ENCODE measurements at regions not wholly inside any gene's neighbourhood (a gene's known extent, or its start where the extent isn't known, plus 50 kb on each side); places are given as distances from the start of the nearest gene placed in this dataset.
A peak's percentile ranks its signal among the peaks of the same experiment; 100 is the strongest.

DNA sequence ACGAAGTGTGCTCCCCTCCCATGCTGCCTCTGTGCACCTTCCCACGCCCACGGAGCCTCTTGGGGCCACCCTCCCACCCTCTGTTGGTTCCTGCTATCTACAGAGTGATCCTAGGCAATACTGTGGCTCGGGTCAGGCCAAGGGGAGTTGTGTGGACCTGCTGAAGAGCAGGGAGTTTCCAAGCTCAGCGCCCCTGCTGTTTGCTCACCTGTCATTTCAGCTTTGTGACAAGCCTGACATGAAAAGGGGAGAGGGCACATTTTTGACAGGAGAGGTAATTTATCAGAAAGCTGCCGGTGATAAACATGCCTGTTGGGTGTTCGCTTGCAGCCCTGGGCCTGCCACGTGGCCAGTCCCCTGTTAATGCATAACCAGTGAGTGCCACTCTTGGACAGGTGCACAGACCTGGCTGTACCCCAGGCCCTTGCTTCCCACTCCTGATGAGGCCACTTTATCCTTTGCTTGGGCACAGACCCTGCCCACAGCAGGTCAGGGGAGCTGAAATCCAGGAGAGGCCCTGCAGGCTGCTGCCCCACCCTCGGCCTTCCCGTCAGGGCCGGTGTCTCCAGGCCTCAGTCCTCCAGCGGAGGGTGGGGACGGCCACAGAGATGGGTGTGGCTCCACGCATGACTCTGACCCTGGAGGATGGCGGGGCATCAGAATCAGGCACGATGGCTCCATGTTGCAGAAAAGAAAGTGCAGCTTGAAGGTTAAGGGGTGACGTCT is 201.5 kb upstream of the GPR12 start:
- no peak for FAIRE-seq
- H3K23me2 ChIP-seq (ENCODE audit: low read depth, low read length), result no peaks in the 10 kb centered on the region
- 84% methylated on average over 16 of the region's 17 CpGs; no CpG with 5 or more reads in 1 of the 2 experiments for WGBS, 2 experiments (ENCODE audit: extremely low coverage in 1 of 2, insufficient coverage in 1 of 2, insufficient read length in 1 of 2, insufficient replicate concordance in 2 of 2, low coverage in 1 of 2, low lambda C conversion rate in 2 of 2, missing lambda C conversion rate in 1 of 2)
- TF ChIP-seq JUND (IDR thresholded peaks at IDR 0.05; ENCODE audit: low read length) (no peak), RBBP5 (IDR thresholded peaks at IDR 0.05; ENCODE audit: borderline replicate concordance, low read depth, low read length) (no peak), TCF12 (IDR thresholded peaks at IDR 0.05; ENCODE audit: low read depth, low read length) (no peak), YY1 (IDR thresholded peaks at IDR 0.05; ENCODE audit: low read depth, low read length) (no peak), BACH1 (IDR thresholded peaks at IDR 0.05; ENCODE audit: low read length) (no peak), TAF1 (IDR thresholded peaks at IDR 0.05; ENCODE audit: low read depth, low read length) (no peak), SAP30 (IDR thresholded peaks at IDR 0.05; ENCODE audit: insufficient read depth, insufficient replicate concordance, low read length) (no peak), RAD21 (IDR thresholded peaks at IDR 0.05 in 1 of 2, conservative IDR thresholded peaks at IDR 0.05 in 1 of 2; ENCODE audit: low read depth in 2 of 2, low read length in 2 of 2) (no peak), POU5F1 (IDR thresholded peaks at IDR 0.05; ENCODE audit: low read depth, low read length) (no peak)
- TF ChIP-seq, protein P1, sequence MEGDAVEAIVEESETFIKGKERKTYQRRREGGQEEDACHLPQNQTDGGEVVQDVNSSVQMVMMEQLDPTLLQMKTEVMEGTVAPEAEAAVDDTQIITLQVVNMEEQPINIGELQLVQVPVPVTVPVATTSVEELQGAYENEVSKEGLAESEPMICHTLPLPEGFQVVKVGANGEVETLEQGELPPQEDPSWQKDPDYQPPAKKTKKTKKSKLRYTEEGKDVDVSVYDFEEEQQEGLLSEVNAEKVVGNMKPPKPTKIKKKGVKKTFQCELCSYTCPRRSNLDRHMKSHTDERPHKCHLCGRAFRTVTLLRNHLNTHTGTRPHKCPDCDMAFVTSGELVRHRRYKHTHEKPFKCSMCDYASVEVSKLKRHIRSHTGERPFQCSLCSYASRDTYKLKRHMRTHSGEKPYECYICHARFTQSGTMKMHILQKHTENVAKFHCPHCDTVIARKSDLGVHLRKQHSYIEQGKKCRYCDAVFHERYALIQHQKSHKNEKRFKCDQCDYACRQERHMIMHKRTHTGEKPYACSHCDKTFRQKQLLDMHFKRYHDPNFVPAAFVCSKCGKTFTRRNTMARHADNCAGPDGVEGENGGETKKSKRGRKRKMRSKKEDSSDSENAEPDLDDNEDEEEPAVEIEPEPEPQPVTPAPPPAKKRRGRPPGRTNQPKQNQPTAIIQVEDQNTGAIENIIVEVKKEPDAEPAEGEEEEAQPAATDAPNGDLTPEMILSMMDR (IDR thresholded peaks at IDR 0.05; ENCODE audit: control extremely low read depth in 1 of 3, insufficient read depth in 1 of 3, low read depth in 1 of 3, low read length in 3 of 3), result no peak

More for the DNA sequence above, 201.5 kb upstream of the GPR12 start:
- no peak overlapping the region for H3K4me3 ChIP-seq (ENCODE audit: extremely low read depth in 1 of 4, insufficient read depth in 2 of 4, low read depth in 3 of 4, low read length in 4 of 4)
- no peak overlapping the region; the same call in 1 of the 2 replicates for H2BK20ac ChIP-seq (ENCODE audit: low read length)
- H2BK12ac ChIP-seq (ENCODE audit: low read depth, low read length), result no peak overlapping the region
- H2BK120ac ChIP-seq (replicated peaks; ENCODE audit: low read depth, low read length), result no peak overlapping the region
- H3K79me2 ChIP-seq (ENCODE audit: control insufficient read depth in 1 of 2, insufficient read depth in 2 of 2, low read length in 2 of 2), result no peaks in the 10 kb centered on the region
- H4K5ac ChIP-seq (ENCODE audit: insufficient read length, low read depth, low read length), result no peak overlapping the region
- no peak overlapping the region for H3K27ac ChIP-seq (ENCODE audit: low read depth, low read length)
- no peaks in the 10 kb centered on the region for H3K27me3 ChIP-seq (replicated peaks in 1 of 4; ENCODE audit: control insufficient read depth in 3 of 4, extremely low read depth in 1 of 4, insufficient read depth in 3 of 4, low read length in 3 of 4)
- ChIA-PET CTCF (ENCODE audit: partially characterized antibody) (interaction anchor here (1.3 to 1.5 kb wide), 4 partner anchors 10 to 412 kb away, joined by 3 to 5 read pairs (median 4); no protein-coding TSS in a partner anchor), POLR2A (ENCODE audit: partially characterized antibody) (no interaction called here)
- H4K20me1 ChIP-seq (replicated peaks in 1 of 2; ENCODE audit: control insufficient read depth in 1 of 2, insufficient read depth in 2 of 2, low read length in 2 of 2), result no peaks in the 10 kb centered on the region
- H3K23ac ChIP-seq (ENCODE audit: insufficient read length), result no peak overlapping the region
- no peak overlapping the region for H2BK15ac ChIP-seq (ENCODE audit: low read length)
- peak overlapping the region; percentile 4; the same call in 1 of the 2 replicates for H4K8ac ChIP-seq (ENCODE audit: extremely low read depth, insufficient read depth, low read length)
- no peak overlapping the region for H2AK5ac ChIP-seq (ENCODE audit: low read depth, low read length)
- H3K36me3 ChIP-seq (ENCODE audit: control insufficient read depth in 2 of 4, insufficient read depth in 4 of 4, low read length in 3 of 4), result no peaks in the 10 kb centered on the region
- DNase-seq (ENCODE audit: low read depth in 1 of 2, low spot score in 2 of 2), result no peak
- H3K4me2 ChIP-seq (ENCODE audit: insufficient read depth in 1 of 2, low read depth in 2 of 2, low read length in 2 of 2), result no peak overlapping the region
- no peak overlapping the region for H3K56ac ChIP-seq (replicated peaks; ENCODE audit: insufficient read length, low read depth, low read length)
- H3K9me3 ChIP-seq (ENCODE audit: insufficient read depth in 2 of 2, low read depth in 1 of 2, low read length in 1 of 2), result no peaks in the 10 kb centered on the region
- H3K4ac ChIP-seq (replicated peaks; ENCODE audit: insufficient read length, low read depth, low read length), result no peak overlapping the region
- no peak overlapping the region for H2BK5ac ChIP-seq (ENCODE audit: low read depth, low read length)
- no peaks in the 10 kb centered on the region for H3K79me1 ChIP-seq (ENCODE audit: low read depth, low read length)
- H4K91ac ChIP-seq (replicated peaks; ENCODE audit: insufficient read length, low read length), result no peak overlapping the region
- 0 out of 2 replicates have a peak overlapping the region, but pooled peaks have one; percentile 40 for H2AFZ ChIP-seq (ENCODE audit: low read length)
- peaks cover 0 to 7% (median 3%) of the 10 kb centered on the region in 4 experiments; a peak in 4 of 7 replicates for H3K4me1 ChIP-seq (replicated peaks in 1 of 4; ENCODE audit: control insufficient read depth in 3 of 4, insufficient read depth in 4 of 4, low read length in 3 of 4)
- H3K9ac ChIP-seq (replicated peaks in 1 of 4; ENCODE audit: extremely low read depth in 1 of 4, low read depth in 3 of 4, low read length in 3 of 4), result no peak overlapping the region
- H3K18ac ChIP-seq (ENCODE audit: extremely low read depth, low read length), result no peak overlapping the region
- no peak overlapping the region for H3K14ac ChIP-seq (ENCODE audit: insufficient read length)

Measured in H1 (cell line).